AG10803 (cell line): ENCODE measurements at regions not wholly inside any gene's neighbourhood (a gene's known extent, or its start where the extent isn't known, plus 50 kb on each side); places are given as distances from the start of the nearest gene placed in this dataset.
"Not testable (repeated sequence)": the region's sequence is repeated elsewhere in the genome, so short reads cannot be mapped to it uniquely, and the experiment has no call there.

Experiments
- DNase-seq: peaks from one replicate; pipeline ENCODE4 v3.0.0; 2010; ENCODE audit warnings: low read depth
- H3K4me3 ChIP-seq: 2 replicates; pipeline ENCODE4 v1.5.1; 2011; ENCODE audit warnings: mild to moderate bottlenecking, low read length, control low read depth
- TF ChIP-seq, protein P1 (sequence below): conservative IDR thresholded peaks from 2 replicates; pipeline ENCODE4 v1.5.1; 2011; ENCODE audit warnings: mild to moderate bottlenecking, low read length, control low read depth, inconsistent platforms

DNA sequence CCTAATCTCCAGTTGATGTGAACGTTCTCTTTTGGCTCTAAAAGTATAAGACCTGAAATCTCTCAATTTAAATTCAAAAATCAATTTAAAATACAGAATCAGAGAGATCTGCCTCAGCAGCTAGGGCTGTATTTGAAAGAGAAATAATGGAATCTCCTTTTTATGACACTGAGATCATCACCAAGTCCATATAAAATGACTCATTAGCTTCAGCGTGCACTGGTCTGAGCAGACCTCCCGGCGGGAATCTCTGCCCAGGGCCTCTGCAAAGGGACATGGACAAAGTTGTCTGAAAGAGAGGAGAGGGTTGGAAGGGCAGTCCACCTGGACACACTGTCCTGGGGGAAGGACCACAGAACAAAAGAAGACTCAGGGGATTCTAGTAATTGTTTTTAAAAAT, 855.6 kb downstream of the EFNB2 start:
- no peak for DNase-seq
- H3K4me3 ChIP-seq, result no peak overlapping the region
- TF ChIP-seq, protein P1, sequence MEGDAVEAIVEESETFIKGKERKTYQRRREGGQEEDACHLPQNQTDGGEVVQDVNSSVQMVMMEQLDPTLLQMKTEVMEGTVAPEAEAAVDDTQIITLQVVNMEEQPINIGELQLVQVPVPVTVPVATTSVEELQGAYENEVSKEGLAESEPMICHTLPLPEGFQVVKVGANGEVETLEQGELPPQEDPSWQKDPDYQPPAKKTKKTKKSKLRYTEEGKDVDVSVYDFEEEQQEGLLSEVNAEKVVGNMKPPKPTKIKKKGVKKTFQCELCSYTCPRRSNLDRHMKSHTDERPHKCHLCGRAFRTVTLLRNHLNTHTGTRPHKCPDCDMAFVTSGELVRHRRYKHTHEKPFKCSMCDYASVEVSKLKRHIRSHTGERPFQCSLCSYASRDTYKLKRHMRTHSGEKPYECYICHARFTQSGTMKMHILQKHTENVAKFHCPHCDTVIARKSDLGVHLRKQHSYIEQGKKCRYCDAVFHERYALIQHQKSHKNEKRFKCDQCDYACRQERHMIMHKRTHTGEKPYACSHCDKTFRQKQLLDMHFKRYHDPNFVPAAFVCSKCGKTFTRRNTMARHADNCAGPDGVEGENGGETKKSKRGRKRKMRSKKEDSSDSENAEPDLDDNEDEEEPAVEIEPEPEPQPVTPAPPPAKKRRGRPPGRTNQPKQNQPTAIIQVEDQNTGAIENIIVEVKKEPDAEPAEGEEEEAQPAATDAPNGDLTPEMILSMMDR, result no peak

DNA sequence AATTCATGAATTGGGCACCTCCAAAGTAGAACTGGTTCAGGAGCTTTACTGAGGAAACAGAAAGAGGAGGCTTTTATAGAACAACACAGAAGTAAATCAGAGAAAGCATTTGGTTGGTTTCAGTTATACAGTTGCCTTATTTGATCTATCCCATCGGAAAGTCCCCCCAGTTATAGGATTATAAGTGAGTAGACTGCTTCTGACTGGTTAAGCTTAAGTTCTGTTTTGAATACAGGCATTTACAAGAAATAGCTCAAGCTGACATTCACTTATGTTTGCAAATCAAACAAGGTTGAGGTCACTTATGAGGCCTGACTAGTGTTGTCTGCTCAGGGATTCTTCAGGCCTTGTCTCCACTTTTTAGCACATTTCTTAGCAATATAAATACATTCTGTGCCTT, 857.4 kb downstream of the EFNB2 start:
- DNase-seq, result no peak
- TF ChIP-seq, protein P1, result no peak
- no peak overlapping the region for H3K4me3 ChIP-seq

DNA sequence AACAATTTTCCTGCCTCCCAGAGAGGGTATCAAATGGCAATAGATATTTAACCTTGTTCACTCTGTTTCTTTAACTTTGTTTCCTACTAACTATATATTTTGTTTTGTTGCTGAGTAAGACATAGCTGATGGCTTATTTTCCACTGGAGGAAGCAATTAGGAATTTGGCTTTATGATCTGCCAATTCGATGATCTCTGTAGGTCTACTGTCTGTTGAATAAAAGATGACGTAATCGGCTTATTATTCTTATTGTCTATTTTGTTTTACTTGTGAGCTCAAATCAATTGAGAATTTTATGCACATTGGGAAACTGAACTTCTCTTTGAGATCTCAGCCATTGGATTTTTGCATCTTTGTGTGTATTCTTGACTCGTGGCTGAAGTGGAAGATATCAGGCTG, 862.6 kb downstream of the EFNB2 start:
- TF ChIP-seq, protein P1, result no peak
- DNase-seq, result no peak
- no peak overlapping the region for H3K4me3 ChIP-seq

DNA sequence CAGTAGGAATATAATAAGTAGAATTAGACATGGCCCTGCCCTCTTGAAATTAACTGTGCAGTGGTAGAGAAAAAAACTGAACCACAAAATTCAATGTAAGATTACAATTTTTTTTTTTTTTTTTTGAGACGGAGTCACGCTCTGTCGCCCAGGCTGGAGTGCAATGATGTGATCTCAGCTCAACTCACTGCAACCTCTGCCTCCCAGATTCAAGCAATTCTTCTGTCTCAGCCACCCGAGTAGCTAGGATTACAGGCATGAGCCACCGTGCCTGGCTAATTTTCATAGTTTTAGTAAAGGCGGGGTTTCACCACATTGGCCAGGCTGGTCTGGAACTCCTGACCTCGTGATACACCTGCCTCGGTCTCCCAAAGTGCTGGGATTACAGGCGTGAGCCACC, 864.3 kb downstream of the EFNB2 start:
- not testable (repeated sequence) for H3K4me3 ChIP-seq, DNase-seq

DNA sequence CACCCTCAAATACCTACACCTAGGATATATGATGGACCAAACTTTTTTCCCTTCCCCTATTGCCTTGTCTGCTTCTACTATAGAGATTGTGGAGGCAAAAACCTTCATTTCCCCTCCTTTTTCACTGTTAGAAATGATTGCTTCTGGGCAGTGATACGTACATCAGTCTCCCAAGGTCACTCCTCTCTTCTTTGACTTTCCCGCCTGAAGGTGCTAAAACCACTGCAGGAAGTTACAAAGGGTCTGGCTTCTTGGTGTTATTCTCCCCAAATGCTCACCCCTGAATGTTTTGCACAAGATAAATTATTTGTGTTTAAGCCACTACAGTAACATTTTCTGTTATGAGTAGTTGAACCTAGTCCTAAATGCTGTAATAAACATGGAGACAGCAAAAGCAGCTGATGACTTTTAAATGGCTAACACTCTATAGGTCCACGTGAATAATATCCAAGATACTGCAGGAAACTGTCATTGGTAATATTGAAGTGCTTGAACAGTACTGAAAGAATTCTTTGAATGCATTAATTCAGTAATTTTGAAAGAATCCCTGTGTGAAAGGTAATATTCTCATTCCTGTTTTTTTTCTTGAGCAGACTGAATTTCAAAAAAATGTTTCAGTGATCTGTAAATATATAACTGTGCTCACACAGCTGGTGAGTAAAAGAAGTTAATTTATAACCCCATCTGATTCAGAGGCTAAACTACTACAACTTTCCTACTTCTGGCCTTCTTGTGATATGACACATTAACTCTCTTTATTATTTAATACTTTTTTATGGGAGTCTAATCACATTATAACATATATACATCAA, 865.1 kb downstream of the EFNB2 start:
- TF ChIP-seq, protein P1, result no peak
- no peak for DNase-seq
- H3K4me3 ChIP-seq, result no peak overlapping the region

GRCh38 chr13:105665284-105665683, 870.2 kb downstream of the EFNB2 start:
- TF ChIP-seq, protein P1, result no peak
- no peak overlapping the region for H3K4me3 ChIP-seq
- DNase-seq, result peak; percentile 51

DNA sequence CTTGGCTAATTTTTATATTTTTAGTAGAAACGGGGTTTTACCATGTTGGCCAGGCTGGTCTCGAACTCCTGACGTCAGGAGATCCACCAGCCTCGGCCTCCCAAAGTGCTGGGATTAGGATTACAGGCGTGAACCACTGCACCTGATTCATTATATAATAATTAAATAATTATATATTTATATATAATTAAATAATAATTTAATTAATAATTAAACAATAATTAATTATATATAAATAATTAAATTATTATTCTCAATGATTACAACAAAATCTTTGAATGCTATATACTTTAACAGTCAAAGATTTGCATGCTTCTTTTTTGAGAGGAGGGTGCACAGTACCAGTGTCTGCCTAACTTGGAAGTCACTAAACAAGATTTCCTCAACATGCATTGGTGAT, 872.3 kb downstream of the EFNB2 start:
- no peak for DNase-seq
- TF ChIP-seq, protein P1, result no peak
- no peak overlapping the region for H3K4me3 ChIP-seq
